GM23338 (cell line): ENCODE measurements at regions not wholly inside any gene's neighbourhood (a gene's known extent, or its start where the extent isn't known, plus 50 kb on each side); places are given as distances from the start of the nearest gene placed in this dataset.

Experiments used
- ATAC-seq: fragments of 200-7000 bp; cut with Tn5 transposase; 3 replicates; pipeline ENCODE4 v1.9.1; 2020
- DNase-seq: peaks from one replicate; pipeline ENCODE4 v3.0.0-alpha.2; 2015; ENCODE audit warnings: low spot score
- H2AFZ ChIP-seq: fragments of 200-600 bp; sonication (generic); 2 replicates; pipeline ENCODE4 v1.8.0; 2016; ENCODE audit warnings: antibody characterized with exemption, mild to moderate bottlenecking, moderate library complexity
- H3F3A ChIP-seq: fragments of 200-600 bp; sonication (generic); replicated peaks from 2 replicates; pipeline ENCODE4 v1.8.0; 2017; ENCODE audit warnings: antibody characterized with exemption, mixed run types, low read depth
- H3K27ac ChIP-seq: fragments of 200-600 bp; sonication (generic); 2 replicates; pipeline ENCODE4 v1.6.1; 2016; ENCODE audit warnings: low read depth
- H3K27me3 ChIP-seq: fragments of 200-600 bp; sonication (generic); 2 replicates; pipeline ENCODE4 v1.8.0; 2016; ENCODE audit warnings: mild to moderate bottlenecking, mixed run types, moderate library complexity; ENCODE audit not compliant: insufficient read depth
- H3K36me3 ChIP-seq: fragments of 200-600 bp; sonication (generic); 2 replicates; pipeline ENCODE4 v1.8.0; 2016; ENCODE audit warnings: mild to moderate bottlenecking; ENCODE audit not compliant: insufficient read depth
- H3K4me1 ChIP-seq: fragments of 200-600 bp; sonication (generic); 2 replicates; pipeline ENCODE4 v1.8.0; 2016; ENCODE audit warnings: mild to moderate bottlenecking, moderate library complexity; ENCODE audit not compliant: insufficient read depth
- H3K4me2 ChIP-seq: fragments of 200-600 bp; sonication (generic); 2 replicates; pipeline ENCODE4 v1.7.1; 2017; ENCODE audit warnings: mixed run types
- H3K4me3 ChIP-seq: fragments of 200-600 bp; sonication (generic); 2 replicates; pipeline ENCODE4 v1.6.1; 2016; ENCODE audit warnings: mixed run types
- H3K79me2 ChIP-seq: fragments of 200-600 bp; sonication (generic); replicated peaks from 2 replicates; pipeline ENCODE4 v1.8.0; 2017; ENCODE audit warnings: mild to moderate bottlenecking; ENCODE audit not compliant: insufficient read depth
- H3K9me2 ChIP-seq: fragments of 200-600 bp; sonication (generic); 2 replicates; pipeline ENCODE4 v1.8.0; 2017; ENCODE audit not compliant: insufficient read depth
- H4K20me1 ChIP-seq: fragments of 200-600 bp; sonication (generic); replicated peaks from 2 replicates; pipeline ENCODE4 v1.8.0; 2017; ENCODE audit warnings: mild to moderate bottlenecking; ENCODE audit not compliant: insufficient read depth
- H3K27ac Mint-ChIP-seq: 2 replicates; pipeline ENCODE4 v1.8.0; 2020; ENCODE audit warnings: inconsistent platforms, mild to moderate bottlenecking, moderate library complexity, mixed read lengths
- H3K27me3 Mint-ChIP-seq: 3 replicates; pipeline ENCODE4 v1.8.0; 2022; ENCODE audit warnings: low read depth, mild to moderate bottlenecking, moderate library complexity, mixed read lengths, inconsistent platforms; ENCODE audit not compliant: insufficient read depth, poor library complexity
- H3K36me3 Mint-ChIP-seq: 3 replicates; pipeline ENCODE4 v1.8.0; 2021; ENCODE audit warnings: low read depth, mild to moderate bottlenecking, inconsistent platforms, moderate library complexity, mixed read lengths
- H3K4me1 Mint-ChIP-seq: 3 replicates; pipeline ENCODE4 v1.8.0; 2020; ENCODE audit warnings: mild to moderate bottlenecking, inconsistent platforms, mixed read lengths
- H3K4me3 Mint-ChIP-seq: 3 replicates; pipeline ENCODE4 v1.8.0; 2021; ENCODE audit warnings: moderate library complexity, mild to moderate bottlenecking, inconsistent platforms, mixed read lengths
- H3K9me3 Mint-ChIP-seq: 3 replicates; pipeline ENCODE4 v1.8.0; 2020; ENCODE audit warnings: moderate library complexity, mild to moderate bottlenecking, inconsistent platforms, mixed read lengths
- CREB1 ChIP-seq: fragments of 250-450 bp; sonication (Bioruptor Pico); IDR thresholded peaks from 2 replicates; pipeline ENCODE4 v1.5.0; 2020; ENCODE audit warnings: low read depth, mild to moderate bottlenecking, moderate library complexity
- EZH2 ChIP-seq: fragments of 200-600 bp; sonication (generic); IDR thresholded peaks from one replicate; pipeline ENCODE4 v1.8.0; 2017; ENCODE audit warnings: antibody characterized with exemption, mild to moderate bottlenecking, low read depth; ENCODE audit not compliant: unreplicated experiment
- EZH2phosphoT487 ChIP-seq: fragments of 200-600 bp; sonication (generic); IDR thresholded peaks from one replicate; pipeline ENCODE4 v1.8.1; 2018; ENCODE audit warnings: antibody characterized with exemption; ENCODE audit not compliant: unreplicated experiment
- JUNB ChIP-seq: IDR thresholded peaks from one replicate; pipeline ENCODE4 v1.6.1; 2016; ENCODE audit warnings: antibody characterized with exemption; ENCODE audit not compliant: unreplicated experiment
- NANOG ChIP-seq: IDR thresholded peaks from 2 replicates; pipeline ENCODE4 v1.6.1; 2016; ENCODE audit warnings: antibody characterized with exemption, borderline replicate concordance
- ZNF114 ChIP-seq: fragments of 250-450 bp; sonication (Bioruptor Pico); IDR thresholded peaks from 2 replicates; pipeline ENCODE4 v1.5.0; 2020; ENCODE audit warnings: mild to moderate bottlenecking, moderate library complexity
- ZNF331 ChIP-seq: fragments of 250-450 bp; sonication (Bioruptor Pico); IDR thresholded peaks from 2 replicates; pipeline ENCODE4 v1.5.0; 2020; ENCODE audit warnings: low read depth, mild to moderate bottlenecking, moderate library complexity
- TF ChIP-seq, protein P1 (sequence below): IDR thresholded peaks from one replicate; pipeline ENCODE4 v1.6.1; 2018; ENCODE audit warnings: antibody characterized with exemption; ENCODE audit not compliant: unreplicated experiment
- TF ChIP-seq, protein P2 (sequence below), 2 experiments: fragments of 200-600 bp in 1 of 2; sonication (generic) in 1 of 2; conservative IDR thresholded peaks; 2 replicates each; pipeline versions ENCODE4 v1.5.1 to v1.6.1; 2016 to 2017; ENCODE audit warnings: antibody characterized with exemption in 2 of 2, low read depth in 2 of 2, mild to moderate bottlenecking in 2 of 2, moderate library complexity in 1 of 2
- TF ChIP-seq, protein P3 (sequence below): IDR thresholded peaks from 2 replicates; pipeline ENCODE4 v1.6.1; 2016; ENCODE audit warnings: antibody characterized with exemption

- TF ChIP-seq, protein P1, sequence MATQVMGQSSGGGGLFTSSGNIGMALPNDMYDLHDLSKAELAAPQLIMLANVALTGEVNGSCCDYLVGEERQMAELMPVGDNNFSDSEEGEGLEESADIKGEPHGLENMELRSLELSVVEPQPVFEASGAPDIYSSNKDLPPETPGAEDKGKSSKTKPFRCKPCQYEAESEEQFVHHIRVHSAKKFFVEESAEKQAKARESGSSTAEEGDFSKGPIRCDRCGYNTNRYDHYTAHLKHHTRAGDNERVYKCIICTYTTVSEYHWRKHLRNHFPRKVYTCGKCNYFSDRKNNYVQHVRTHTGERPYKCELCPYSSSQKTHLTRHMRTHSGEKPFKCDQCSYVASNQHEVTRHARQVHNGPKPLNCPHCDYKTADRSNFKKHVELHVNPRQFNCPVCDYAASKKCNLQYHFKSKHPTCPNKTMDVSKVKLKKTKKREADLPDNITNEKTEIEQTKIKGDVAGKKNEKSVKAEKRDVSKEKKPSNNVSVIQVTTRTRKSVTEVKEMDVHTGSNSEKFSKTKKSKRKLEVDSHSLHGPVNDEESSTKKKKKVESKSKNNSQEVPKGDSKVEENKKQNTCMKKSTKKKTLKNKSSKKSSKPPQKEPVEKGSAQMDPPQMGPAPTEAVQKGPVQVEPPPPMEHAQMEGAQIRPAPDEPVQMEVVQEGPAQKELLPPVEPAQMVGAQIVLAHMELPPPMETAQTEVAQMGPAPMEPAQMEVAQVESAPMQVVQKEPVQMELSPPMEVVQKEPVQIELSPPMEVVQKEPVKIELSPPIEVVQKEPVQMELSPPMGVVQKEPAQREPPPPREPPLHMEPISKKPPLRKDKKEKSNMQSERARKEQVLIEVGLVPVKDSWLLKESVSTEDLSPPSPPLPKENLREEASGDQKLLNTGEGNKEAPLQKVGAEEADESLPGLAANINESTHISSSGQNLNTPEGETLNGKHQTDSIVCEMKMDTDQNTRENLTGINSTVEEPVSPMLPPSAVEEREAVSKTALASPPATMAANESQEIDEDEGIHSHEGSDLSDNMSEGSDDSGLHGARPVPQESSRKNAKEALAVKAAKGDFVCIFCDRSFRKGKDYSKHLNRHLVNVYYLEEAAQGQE: no peak
- no peak for TF ChIP-seq EZH2
- no peak for TF ChIP-seq EZH2phosphoT487
- TF ChIP-seq, protein P2, sequence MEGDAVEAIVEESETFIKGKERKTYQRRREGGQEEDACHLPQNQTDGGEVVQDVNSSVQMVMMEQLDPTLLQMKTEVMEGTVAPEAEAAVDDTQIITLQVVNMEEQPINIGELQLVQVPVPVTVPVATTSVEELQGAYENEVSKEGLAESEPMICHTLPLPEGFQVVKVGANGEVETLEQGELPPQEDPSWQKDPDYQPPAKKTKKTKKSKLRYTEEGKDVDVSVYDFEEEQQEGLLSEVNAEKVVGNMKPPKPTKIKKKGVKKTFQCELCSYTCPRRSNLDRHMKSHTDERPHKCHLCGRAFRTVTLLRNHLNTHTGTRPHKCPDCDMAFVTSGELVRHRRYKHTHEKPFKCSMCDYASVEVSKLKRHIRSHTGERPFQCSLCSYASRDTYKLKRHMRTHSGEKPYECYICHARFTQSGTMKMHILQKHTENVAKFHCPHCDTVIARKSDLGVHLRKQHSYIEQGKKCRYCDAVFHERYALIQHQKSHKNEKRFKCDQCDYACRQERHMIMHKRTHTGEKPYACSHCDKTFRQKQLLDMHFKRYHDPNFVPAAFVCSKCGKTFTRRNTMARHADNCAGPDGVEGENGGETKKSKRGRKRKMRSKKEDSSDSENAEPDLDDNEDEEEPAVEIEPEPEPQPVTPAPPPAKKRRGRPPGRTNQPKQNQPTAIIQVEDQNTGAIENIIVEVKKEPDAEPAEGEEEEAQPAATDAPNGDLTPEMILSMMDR (conservative IDR thresholded peaks at IDR 0.05; ENCODE audit: low read depth in 2 of 2): no peak
- TF ChIP-seq ZNF114 (CRISPR knock-in tag): no peak
- no peak for TF ChIP-seq ZNF331 (CRISPR knock-in tag)
Observed at GRCh38 chr5:163963881-163964280, 458.5 kb downstream of the MAT2B start (continued).

- no peak for ATAC-seq
- H3K4me3 Mint-ChIP-seq: no peak overlapping the region
- TF ChIP-seq JUNB (no peak), NANOG (no peak), ZNF331 (CRISPR knock-in tag) (no peak), EZH2 (no peak), CREB1 (CRISPR knock-in tag) (no peak), EZH2phosphoT487 (no peak), ZNF114 (CRISPR knock-in tag) (no peak)
- TF ChIP-seq, protein P1: no peak
- TF ChIP-seq, protein P3, sequence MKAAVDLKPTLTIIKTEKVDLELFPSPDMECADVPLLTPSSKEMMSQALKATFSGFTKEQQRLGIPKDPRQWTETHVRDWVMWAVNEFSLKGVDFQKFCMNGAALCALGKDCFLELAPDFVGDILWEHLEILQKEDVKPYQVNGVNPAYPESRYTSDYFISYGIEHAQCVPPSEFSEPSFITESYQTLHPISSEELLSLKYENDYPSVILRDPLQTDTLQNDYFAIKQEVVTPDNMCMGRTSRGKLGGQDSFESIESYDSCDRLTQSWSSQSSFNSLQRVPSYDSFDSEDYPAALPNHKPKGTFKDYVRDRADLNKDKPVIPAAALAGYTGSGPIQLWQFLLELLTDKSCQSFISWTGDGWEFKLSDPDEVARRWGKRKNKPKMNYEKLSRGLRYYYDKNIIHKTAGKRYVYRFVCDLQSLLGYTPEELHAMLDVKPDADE: no peak
Observed at GRCh38 chr5:163964671-163965070, 459.3 kb downstream of the MAT2B start.

More at GRCh38 chr5:163964671-163965070, 459.3 kb downstream of the MAT2B start:
- peaks cover 3% of the 10 kb centered on the region; the same call in 2 of the 3 replicates for H3K4me1 Mint-ChIP-seq
- no peaks in the 10 kb centered on the region for H3K27me3 Mint-ChIP-seq
- H2AFZ ChIP-seq: peak overlapping the region; percentile 87
- H3K4me3 ChIP-seq: no peak overlapping the region
- H3K4me2 ChIP-seq: no peak overlapping the region
- no peaks in the 10 kb centered on the region for H3K9me2 ChIP-seq
- no peak overlapping the region for H3K27ac ChIP-seq
- no peaks in the 10 kb centered on the region for H4K20me1 ChIP-seq
- H3K27ac Mint-ChIP-seq: no peak overlapping the region
- DNase-seq: peak; percentile 9
- no peaks in the 10 kb centered on the region for H3F3A ChIP-seq
- 0 out of 2 replicates have a peak, but pooled peaks cover 5% of the 10 kb centered on the region for H3K4me1 ChIP-seq
- H3K36me3 Mint-ChIP-seq: no peaks in the 10 kb centered on the region
- H3K79me2 ChIP-seq: no peaks in the 10 kb centered on the region
- no peaks in the 10 kb centered on the region for H3K36me3 ChIP-seq
- H3K9me3 Mint-ChIP-seq: no peaks in the 10 kb centered on the region
- no peaks in the 10 kb centered on the region for H3K27me3 ChIP-seq
